Activated CD8-positive, alpha-beta memory T cell treated with anti-CD3 and anti-CD28 coated beads, Interleukin-2, amount 50 U/mL, for 48 hours (primary cell): ENCODE measurements at regions not wholly inside any gene's neighbourhood (a gene's known extent, or its start where the extent isn't known, plus 50 kb on each side); places are given as distances from the start of the nearest gene placed in this dataset.

Experiments used
- DNase-seq: peaks from one replicate; pipeline ENCODE4 v3.0.0-alpha.2; 2020

DNA sequence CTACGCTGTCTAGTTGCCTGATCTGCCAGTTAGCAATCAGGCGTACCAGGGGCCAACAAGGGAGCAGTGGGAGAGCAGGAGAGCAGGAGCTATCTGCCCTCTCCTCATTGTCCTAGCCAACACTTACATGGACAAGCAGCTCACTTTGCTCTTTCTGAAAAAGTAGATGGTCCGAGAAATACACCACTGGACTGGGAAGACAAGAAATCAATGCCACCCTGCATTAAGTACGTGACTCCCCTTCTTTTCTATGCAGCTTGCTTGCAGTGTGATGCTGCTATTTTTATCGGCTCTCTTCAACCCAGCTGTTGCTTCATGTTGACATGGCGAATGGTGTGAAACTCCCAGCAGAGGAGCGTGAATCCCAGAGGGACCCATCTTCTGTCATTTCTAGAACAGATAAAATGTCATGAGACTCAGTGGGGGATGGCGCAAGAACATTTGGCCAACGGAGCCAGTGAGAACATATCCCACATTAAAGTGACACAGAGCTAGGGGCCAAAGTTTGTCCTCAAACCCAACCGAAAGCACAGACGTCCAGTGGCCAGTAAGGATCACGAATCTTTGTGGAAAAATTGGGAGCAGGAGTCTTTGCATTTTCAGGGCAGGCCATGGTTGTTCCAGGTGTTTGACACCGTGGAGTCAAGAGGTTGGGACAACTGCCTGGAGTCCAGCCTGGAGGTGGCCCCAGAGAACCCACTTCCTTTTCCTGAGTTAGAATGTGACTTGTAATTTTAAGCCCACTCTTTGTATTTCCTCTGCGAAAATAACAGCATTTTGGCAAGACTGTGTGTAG is 53.7 kb upstream of the MEF2A start:
- DNase-seq, result no peak

DNA sequence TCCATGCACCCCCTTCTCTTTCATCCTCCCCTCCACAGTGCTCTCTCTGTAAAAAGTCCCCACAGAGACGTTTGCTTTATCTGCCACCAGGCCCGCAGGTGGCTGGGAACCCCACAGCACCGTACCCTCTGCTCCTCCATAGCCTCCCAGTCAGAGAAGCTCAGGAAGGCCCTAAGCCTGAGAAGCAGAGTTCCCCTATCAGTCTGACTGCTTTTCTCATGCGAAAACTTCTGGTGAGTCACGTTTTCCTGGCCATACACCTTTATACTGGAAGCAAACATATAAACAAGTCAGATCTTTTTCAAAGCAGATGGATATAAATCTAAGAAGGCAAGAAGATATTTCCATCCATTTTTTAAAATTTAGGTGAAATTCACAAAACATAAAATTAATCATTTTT is 51.5 kb upstream of the MEF2A start:
- DNase-seq, result no peak
